GM23338 (cell line): ENCODE measurements at regions not wholly inside any gene's neighbourhood (a gene's known extent, or its start where the extent isn't known, plus 50 kb on each side); places are given as distances from the start of the nearest gene placed in this dataset.

Source experiments
- ATAC-seq: fragments of 200-7000 bp; cut with Tn5 transposase; 3 replicates; pipeline ENCODE4 v1.9.1; 2020
- DNase-seq: peaks from one replicate; pipeline ENCODE4 v3.0.0-alpha.2; 2015; ENCODE audit warnings: low spot score
- H2AFZ ChIP-seq: fragments of 200-600 bp; sonication (generic); 2 replicates; pipeline ENCODE4 v1.8.0; 2016; ENCODE audit warnings: antibody characterized with exemption, mild to moderate bottlenecking, moderate library complexity
- H3F3A ChIP-seq: fragments of 200-600 bp; sonication (generic); replicated peaks from 2 replicates; pipeline ENCODE4 v1.8.0; 2017; ENCODE audit warnings: antibody characterized with exemption, mixed run types, low read depth
- H3K27ac ChIP-seq: fragments of 200-600 bp; sonication (generic); 2 replicates; pipeline ENCODE4 v1.6.1; 2016; ENCODE audit warnings: low read depth
- H3K27me3 ChIP-seq: fragments of 200-600 bp; sonication (generic); 2 replicates; pipeline ENCODE4 v1.8.0; 2016; ENCODE audit warnings: mild to moderate bottlenecking, mixed run types, moderate library complexity; ENCODE audit not compliant: insufficient read depth
- H3K36me3 ChIP-seq: fragments of 200-600 bp; sonication (generic); 2 replicates; pipeline ENCODE4 v1.8.0; 2016; ENCODE audit warnings: mild to moderate bottlenecking; ENCODE audit not compliant: insufficient read depth
- H3K4me1 ChIP-seq: fragments of 200-600 bp; sonication (generic); 2 replicates; pipeline ENCODE4 v1.8.0; 2016; ENCODE audit warnings: mild to moderate bottlenecking, moderate library complexity; ENCODE audit not compliant: insufficient read depth
- H3K4me2 ChIP-seq: fragments of 200-600 bp; sonication (generic); 2 replicates; pipeline ENCODE4 v1.7.1; 2017; ENCODE audit warnings: mixed run types
- H3K4me3 ChIP-seq: fragments of 200-600 bp; sonication (generic); 2 replicates; pipeline ENCODE4 v1.6.1; 2016; ENCODE audit warnings: mixed run types
- H3K79me2 ChIP-seq: fragments of 200-600 bp; sonication (generic); replicated peaks from 2 replicates; pipeline ENCODE4 v1.8.0; 2017; ENCODE audit warnings: mild to moderate bottlenecking; ENCODE audit not compliant: insufficient read depth
- H3K9me2 ChIP-seq: fragments of 200-600 bp; sonication (generic); 2 replicates; pipeline ENCODE4 v1.8.0; 2017; ENCODE audit not compliant: insufficient read depth
- H4K20me1 ChIP-seq: fragments of 200-600 bp; sonication (generic); replicated peaks from 2 replicates; pipeline ENCODE4 v1.8.0; 2017; ENCODE audit warnings: mild to moderate bottlenecking; ENCODE audit not compliant: insufficient read depth
- H3K27ac Mint-ChIP-seq: 2 replicates; pipeline ENCODE4 v1.8.0; 2020; ENCODE audit warnings: inconsistent platforms, mild to moderate bottlenecking, moderate library complexity, mixed read lengths
- H3K27me3 Mint-ChIP-seq: 3 replicates; pipeline ENCODE4 v1.8.0; 2022; ENCODE audit warnings: low read depth, mild to moderate bottlenecking, moderate library complexity, mixed read lengths, inconsistent platforms; ENCODE audit not compliant: insufficient read depth, poor library complexity
- H3K36me3 Mint-ChIP-seq: 3 replicates; pipeline ENCODE4 v1.8.0; 2021; ENCODE audit warnings: low read depth, mild to moderate bottlenecking, inconsistent platforms, moderate library complexity, mixed read lengths
- H3K4me1 Mint-ChIP-seq: 3 replicates; pipeline ENCODE4 v1.8.0; 2020; ENCODE audit warnings: mild to moderate bottlenecking, inconsistent platforms, mixed read lengths
- H3K4me3 Mint-ChIP-seq: 3 replicates; pipeline ENCODE4 v1.8.0; 2021; ENCODE audit warnings: moderate library complexity, mild to moderate bottlenecking, inconsistent platforms, mixed read lengths
- H3K9me3 Mint-ChIP-seq: 3 replicates; pipeline ENCODE4 v1.8.0; 2020; ENCODE audit warnings: moderate library complexity, mild to moderate bottlenecking, inconsistent platforms, mixed read lengths
- CREB1 ChIP-seq: fragments of 250-450 bp; sonication (Bioruptor Pico); IDR thresholded peaks from 2 replicates; pipeline ENCODE4 v1.5.0; 2020; ENCODE audit warnings: low read depth, mild to moderate bottlenecking, moderate library complexity
- CTCF ChIP-seq, 2 experiments: fragments of 200-600 bp in 1 of 2; sonication (generic) in 1 of 2; conservative IDR thresholded peaks; 2 replicates each; pipeline versions ENCODE4 v1.5.1 to v1.6.1; 2016 to 2017; ENCODE audit warnings: antibody characterized with exemption in 2 of 2, low read depth in 2 of 2, mild to moderate bottlenecking in 2 of 2, moderate library complexity in 1 of 2
- ETS1 ChIP-seq: IDR thresholded peaks from 2 replicates; pipeline ENCODE4 v1.6.1; 2016; ENCODE audit warnings: antibody characterized with exemption
- EZH2 ChIP-seq: fragments of 200-600 bp; sonication (generic); IDR thresholded peaks from one replicate; pipeline ENCODE4 v1.8.0; 2017; ENCODE audit warnings: antibody characterized with exemption, mild to moderate bottlenecking, low read depth; ENCODE audit not compliant: unreplicated experiment
- EZH2phosphoT487 ChIP-seq: fragments of 200-600 bp; sonication (generic); IDR thresholded peaks from one replicate; pipeline ENCODE4 v1.8.1; 2018; ENCODE audit warnings: antibody characterized with exemption; ENCODE audit not compliant: unreplicated experiment
- JUNB ChIP-seq: IDR thresholded peaks from one replicate; pipeline ENCODE4 v1.6.1; 2016; ENCODE audit warnings: antibody characterized with exemption; ENCODE audit not compliant: unreplicated experiment
- NANOG ChIP-seq: IDR thresholded peaks from 2 replicates; pipeline ENCODE4 v1.6.1; 2016; ENCODE audit warnings: antibody characterized with exemption, borderline replicate concordance
- POLR2AphosphoS5 ChIP-seq: IDR thresholded peaks from 2 replicates; pipeline ENCODE4 v1.6.1; 2016; ENCODE audit warnings: antibody characterized with exemption, low read depth
- REST ChIP-seq: IDR thresholded peaks from one replicate; pipeline ENCODE4 v1.6.1; 2018; ENCODE audit warnings: antibody characterized with exemption; ENCODE audit not compliant: unreplicated experiment
- STAT1 ChIP-seq: IDR thresholded peaks from one replicate; pipeline ENCODE4 v1.6.1; 2016; ENCODE audit warnings: antibody characterized with exemption; ENCODE audit not compliant: unreplicated experiment
- ZNF114 ChIP-seq: fragments of 250-450 bp; sonication (Bioruptor Pico); IDR thresholded peaks from 2 replicates; pipeline ENCODE4 v1.5.0; 2020; ENCODE audit warnings: mild to moderate bottlenecking, moderate library complexity
- ZNF331 ChIP-seq: fragments of 250-450 bp; sonication (Bioruptor Pico); IDR thresholded peaks from 2 replicates; pipeline ENCODE4 v1.5.0; 2020; ENCODE audit warnings: low read depth, mild to moderate bottlenecking, moderate library complexity
- ZNF462 ChIP-seq: fragments of 250-450 bp; sonication (Bioruptor Pico); IDR thresholded peaks from 2 replicates; pipeline ENCODE4 v1.5.0; 2020; ENCODE audit warnings: mild to moderate bottlenecking, moderate library complexity

GRCh38 chr6:168995526-168996355, 257.9 kb downstream of the THBS2 start:
- Mint-ChIP-seq H3K36me3 (peaks cover 13% of the 10 kb centered on the region), H3K4me1 (no peaks in the 10 kb centered on the region), H3K4me3 (no peak overlapping the region), H3K27me3 (peaks cover 12% of the 10 kb centered on the region), H3K27ac (no peak overlapping the region), H3K9me3 (peaks cover 11% of the 10 kb centered on the region)
- H3K27me3 ChIP-seq: no peaks in the 10 kb centered on the region
- H2AFZ ChIP-seq: no peak overlapping the region
- no peak overlapping the region for H3K27ac ChIP-seq
- TF ChIP-seq EZH2: no peak
- TF ChIP-seq EZH2phosphoT487: no peak
- no peak for TF ChIP-seq ZNF462 (CRISPR knock-in tag)
- no peak for TF ChIP-seq STAT1
- no peak for TF ChIP-seq JUNB
- no peak for TF ChIP-seq ZNF331 (CRISPR knock-in tag)
- no peak for TF ChIP-seq CREB1 (CRISPR knock-in tag)
- TF ChIP-seq ETS1: no peak
- TF ChIP-seq ZNF114 (CRISPR knock-in tag): no peak
- no peak for TF ChIP-seq NANOG
- no peak for TF ChIP-seq REST
- TF ChIP-seq CTCF (conservative IDR thresholded peaks at IDR 0.05; ENCODE audit: low read depth in 2 of 2): no peak
- TF ChIP-seq POLR2AphosphoS5: no peak
- ATAC-seq: no peak
- H3K36me3 ChIP-seq: no peaks in the 10 kb centered on the region
- H3K79me2 ChIP-seq: no peaks in the 10 kb centered on the region
- no peaks in the 10 kb centered on the region for H3K4me1 ChIP-seq
- H4K20me1 ChIP-seq: no peaks in the 10 kb centered on the region
- peaks cover 5% of the 10 kb centered on the region; the same call in 1 of the 2 replicates for H3K9me2 ChIP-seq
- no peak overlapping the region for H3K4me3 ChIP-seq
- no peak for DNase-seq
- H3F3A ChIP-seq: no peaks in the 10 kb centered on the region
- no peak overlapping the region for H3K4me2 ChIP-seq
